ENCODE measurements at regions not wholly inside any gene's neighbourhood (a gene's known extent, or its start where the extent isn't known, plus 50 kb on each side); places are given as distances from the start of the nearest gene placed in this dataset.

DNA sequence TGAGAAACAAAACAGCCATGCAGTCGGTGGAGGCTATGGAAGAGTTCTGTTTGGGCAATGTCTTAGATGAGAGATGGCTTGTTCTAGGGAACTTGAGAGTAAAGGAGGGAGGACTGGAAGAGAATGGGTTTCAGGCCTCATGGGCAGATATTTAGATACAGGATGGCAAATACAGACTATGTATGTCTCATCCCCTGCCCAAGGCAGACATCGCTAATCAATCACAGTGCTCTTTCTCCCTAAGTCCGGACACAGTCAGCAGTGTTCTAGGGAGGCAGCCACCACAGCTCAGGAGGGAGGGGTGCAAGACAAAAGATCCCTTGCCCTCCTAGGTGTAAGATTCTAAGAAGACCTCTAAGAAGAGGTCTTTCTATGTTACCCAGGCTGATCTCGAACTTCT is 159.3 kb upstream of the TLE3 start:
- TF ChIP-seq POLR2A (IDR thresholded peaks at IDR 0.05; ENCODE audit: low read depth, low read length), result no peak
- no peak for TF ChIP-seq TAF1 (IDR thresholded peaks at IDR 0.05; ENCODE audit: low read depth, low read length)
- TF ChIP-seq SPI1 (IDR thresholded peaks at IDR 0.05; ENCODE audit: low read depth, low read length), result no peak
- no peak for TF ChIP-seq POLR2AphosphoS5 (IDR thresholded peaks at IDR 0.05; ENCODE audit: low read depth, low read length)
- TF ChIP-seq PAX5 (IDR thresholded peaks at IDR 0.05; ENCODE audit: insufficient read depth, low read length, severe bottlenecking), result no peak
- no peak for TF ChIP-seq POU2F2 (IDR thresholded peaks at IDR 0.05; ENCODE audit: low read depth, low read length)
- FAIRE-seq, result no peak
- no peak for DNase-seq (ENCODE audit: insufficient read length, low spot score)

DNA sequence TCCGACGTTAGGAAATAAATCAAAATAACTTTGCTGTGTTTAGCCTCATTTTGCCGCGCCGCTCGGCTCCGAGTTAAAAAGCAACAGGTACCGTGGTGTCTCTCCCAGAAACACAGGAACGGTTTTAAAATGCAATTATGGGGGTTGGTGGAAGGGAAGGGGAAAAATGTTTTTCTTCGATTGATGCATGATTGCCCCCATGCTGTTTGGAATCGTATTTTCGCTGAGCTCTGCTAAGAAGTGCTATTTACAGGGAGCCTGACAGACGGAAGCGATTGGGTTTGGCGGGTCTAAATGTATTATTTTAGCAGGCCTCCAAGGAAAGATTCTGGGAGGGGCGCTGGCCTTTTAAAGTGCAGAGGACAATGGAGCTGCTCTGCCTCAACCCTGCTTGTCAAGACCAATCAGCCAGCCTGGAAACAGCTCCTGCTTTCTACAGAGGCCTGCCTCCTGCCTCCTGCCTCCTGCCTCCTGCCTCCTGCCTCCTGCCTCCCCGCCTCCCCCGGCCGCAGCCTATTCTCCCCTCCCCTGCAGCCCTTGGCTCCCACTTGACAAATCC is 156.7 kb upstream of the TLE3 start:
- FAIRE-seq (no peak), DNase-seq (ENCODE audit: insufficient read length, low spot score) (no peak)
- no peak for TF ChIP-seq SPI1 (IDR thresholded peaks at IDR 0.05; ENCODE audit: low read depth, low read length)
- TF ChIP-seq POLR2A (IDR thresholded peaks at IDR 0.05; ENCODE audit: low read depth, low read length), result no peak
- no peak for TF ChIP-seq TAF1 (IDR thresholded peaks at IDR 0.05; ENCODE audit: low read depth, low read length)
- no peak for TF ChIP-seq POU2F2 (IDR thresholded peaks at IDR 0.05; ENCODE audit: low read depth, low read length)
- TF ChIP-seq POLR2AphosphoS5 (IDR thresholded peaks at IDR 0.05; ENCODE audit: low read depth, low read length), result no peak
- TF ChIP-seq PAX5 (IDR thresholded peaks at IDR 0.05; ENCODE audit: insufficient read depth, low read length, severe bottlenecking), result no peak

DNA sequence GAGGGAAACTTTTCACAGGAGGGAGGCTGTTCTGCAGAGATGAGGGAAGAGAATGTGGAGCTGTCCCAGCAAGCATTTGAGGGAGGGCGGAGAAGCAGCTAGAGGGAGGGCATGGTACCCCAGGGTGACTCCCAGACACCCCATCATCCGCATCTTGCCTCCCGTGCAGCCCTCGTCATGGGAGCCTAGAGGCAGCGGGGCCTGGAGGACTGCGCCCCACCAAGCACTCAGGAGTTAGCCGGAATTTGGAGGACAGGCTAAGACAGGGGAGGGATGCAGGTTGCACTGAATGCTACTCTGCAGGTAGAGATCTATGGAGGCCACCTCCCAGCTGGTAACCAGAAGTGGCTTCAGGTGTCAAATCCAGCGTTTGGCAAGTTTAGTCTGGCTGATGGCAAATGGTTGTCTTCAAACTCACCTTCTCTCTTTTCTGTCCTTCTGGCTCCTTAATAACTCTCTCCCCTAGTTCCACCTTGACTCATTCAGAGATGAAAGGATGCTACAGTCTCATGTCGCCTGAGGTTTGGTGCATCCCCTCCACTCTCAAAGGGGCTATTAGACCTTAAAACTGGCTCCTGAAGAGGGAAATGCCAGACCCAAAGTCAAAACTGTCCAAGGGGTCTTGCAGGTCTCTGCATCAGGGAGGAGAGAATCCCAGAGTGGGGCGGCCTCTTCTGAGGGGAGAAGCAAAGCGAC is 155.9 kb upstream of the TLE3 start:
- FAIRE-seq, result no peak

DNA sequence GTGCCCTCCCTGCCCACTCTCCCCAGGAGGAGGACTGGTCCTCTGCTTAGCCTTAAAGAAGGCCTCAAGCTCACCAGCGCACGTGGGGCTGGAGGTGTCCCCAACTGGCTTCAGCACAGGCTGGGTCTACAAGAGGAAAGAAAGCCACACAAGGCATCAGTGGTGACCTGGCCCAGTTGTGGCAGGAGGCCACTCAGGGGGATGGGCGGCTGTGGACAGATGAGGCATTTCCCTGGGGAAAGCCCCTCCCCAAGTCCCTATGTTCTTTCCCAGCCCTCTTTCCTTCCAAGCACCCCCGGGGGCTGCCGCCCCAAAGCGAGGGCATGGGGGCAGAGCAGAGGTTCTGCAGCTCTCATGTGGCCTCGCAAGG is 155.2 kb upstream of the TLE3 start:
- FAIRE-seq (no peak), DNase-seq (ENCODE audit: insufficient read length, low spot score) (no peak)
- TF ChIP-seq POLR2A (IDR thresholded peaks at IDR 0.05; ENCODE audit: low read depth, low read length) (no peak), TAF1 (IDR thresholded peaks at IDR 0.05; ENCODE audit: low read depth, low read length) (no peak), POU2F2 (IDR thresholded peaks at IDR 0.05; ENCODE audit: low read depth, low read length) (no peak), PAX5 (IDR thresholded peaks at IDR 0.05; ENCODE audit: insufficient read depth, low read length, severe bottlenecking) (no peak), POLR2AphosphoS5 (IDR thresholded peaks at IDR 0.05; ENCODE audit: low read depth, low read length) (no peak), SPI1 (IDR thresholded peaks at IDR 0.05; ENCODE audit: low read depth, low read length) (no peak)

More for the DNA sequence above, 155.9 kb upstream of the TLE3 start:
- TF ChIP-seq POU2F2 (IDR thresholded peaks at IDR 0.05; ENCODE audit: low read depth, low read length), result no peak
- no peak for TF ChIP-seq PAX5 (IDR thresholded peaks at IDR 0.05; ENCODE audit: insufficient read depth, low read length, severe bottlenecking)
- no peak for TF ChIP-seq TAF1 (IDR thresholded peaks at IDR 0.05; ENCODE audit: low read depth, low read length)
- TF ChIP-seq SPI1 (IDR thresholded peaks at IDR 0.05; ENCODE audit: low read depth, low read length), result no peak
- TF ChIP-seq POLR2AphosphoS5 (IDR thresholded peaks at IDR 0.05; ENCODE audit: low read depth, low read length), result no peak
- TF ChIP-seq POLR2A (IDR thresholded peaks at IDR 0.05; ENCODE audit: low read depth, low read length), result no peak
- DNase-seq (ENCODE audit: insufficient read length, low spot score), result no peak

DNA sequence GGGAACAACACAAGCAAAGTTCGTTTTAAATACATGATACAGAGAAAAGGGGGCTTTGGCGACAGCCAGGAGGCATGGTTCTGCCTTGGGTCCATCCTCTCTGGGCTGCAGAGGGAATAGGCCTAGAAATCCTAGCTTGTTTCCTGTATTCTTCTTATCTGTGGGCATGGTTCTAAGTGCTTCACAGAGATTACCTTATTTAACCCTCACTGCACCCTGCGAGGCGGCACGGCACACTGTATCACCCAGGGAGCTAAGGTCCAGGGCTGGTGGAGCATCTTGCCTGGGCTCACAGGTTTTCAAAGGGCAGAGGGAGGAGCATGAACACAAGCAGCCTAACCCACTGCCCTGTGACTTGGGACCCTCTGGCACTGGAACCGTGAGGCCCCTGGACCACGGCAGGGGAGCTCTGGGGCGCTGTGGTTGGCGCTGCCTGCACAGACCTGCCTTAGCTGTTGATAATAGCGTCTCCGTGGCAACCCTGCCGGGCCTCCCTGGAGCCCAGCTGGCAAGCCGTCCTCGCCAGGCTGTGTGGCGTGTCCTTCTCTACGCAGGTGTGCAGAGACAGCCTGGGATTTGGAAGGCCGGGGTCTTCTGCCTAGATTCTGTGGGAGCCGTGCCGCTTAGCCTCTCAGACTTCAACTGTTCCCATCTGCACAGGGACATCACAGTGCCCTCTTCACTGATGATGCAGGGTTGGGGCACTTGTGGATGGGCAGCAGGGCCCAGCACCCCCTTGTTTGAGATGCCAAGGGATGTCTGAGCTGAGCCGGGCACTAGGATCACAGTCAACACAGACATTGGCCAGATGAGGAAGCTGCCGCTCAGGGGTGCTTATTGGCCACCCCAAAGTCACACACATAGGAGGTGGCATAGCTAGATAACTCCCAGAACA is 154.6 kb upstream of the TLE3 start:
- FAIRE-seq, result no peak
- no peak for TF ChIP-seq POLR2A (IDR thresholded peaks at IDR 0.05; ENCODE audit: low read depth, low read length)
- TF ChIP-seq SPI1 (IDR thresholded peaks at IDR 0.05; ENCODE audit: low read depth, low read length), result no peak
- no peak for TF ChIP-seq POLR2AphosphoS5 (IDR thresholded peaks at IDR 0.05; ENCODE audit: low read depth, low read length)
- no peak for TF ChIP-seq POU2F2 (IDR thresholded peaks at IDR 0.05; ENCODE audit: low read depth, low read length)
- TF ChIP-seq TAF1 (IDR thresholded peaks at IDR 0.05; ENCODE audit: low read depth, low read length), result no peak
- no peak for TF ChIP-seq PAX5 (IDR thresholded peaks at IDR 0.05; ENCODE audit: insufficient read depth, low read length, severe bottlenecking)
- no peak for DNase-seq (ENCODE audit: insufficient read length, low spot score)

DNA sequence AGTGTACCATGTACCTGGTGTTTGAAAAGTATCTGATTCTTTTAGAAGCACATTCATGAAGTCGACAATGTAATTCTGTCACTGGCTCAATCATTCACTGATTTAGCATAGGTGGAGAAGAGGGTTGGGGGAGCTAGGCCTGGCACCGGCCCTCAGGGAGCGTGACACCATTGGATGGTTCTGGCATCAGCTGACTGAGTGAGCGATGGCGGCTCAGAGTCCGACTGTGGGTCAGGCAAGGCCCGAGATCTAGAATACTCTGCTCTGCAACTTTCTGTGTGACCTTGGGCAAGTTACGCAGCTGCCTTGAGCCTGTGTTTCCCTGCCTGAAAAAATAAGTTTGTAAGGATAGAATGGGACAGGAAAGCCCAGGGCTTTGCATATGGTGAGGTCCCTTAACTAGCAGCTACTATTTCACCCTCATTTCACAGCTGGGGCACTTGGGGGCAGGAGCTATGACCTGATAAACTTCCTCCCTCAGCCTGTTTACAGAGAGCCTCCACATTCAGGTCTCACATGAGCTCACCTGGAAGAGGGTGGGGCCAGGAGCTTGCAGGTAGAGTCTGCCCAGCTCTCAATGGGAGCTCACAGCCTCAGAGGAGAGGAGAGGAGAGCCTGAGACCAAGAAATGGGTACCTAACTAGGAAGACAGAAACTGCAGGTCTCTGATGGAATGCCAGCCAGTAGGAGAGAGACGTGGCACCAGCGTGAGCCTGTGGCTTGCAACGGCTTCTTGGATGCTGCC is 153.7 kb upstream of the TLE3 start:
- DNase-seq (ENCODE audit: insufficient read length, low spot score) (no peak), FAIRE-seq (no peak)
- no peak for TF ChIP-seq SPI1 (IDR thresholded peaks at IDR 0.05; ENCODE audit: low read depth, low read length)
- TF ChIP-seq POLR2A (IDR thresholded peaks at IDR 0.05; ENCODE audit: low read depth, low read length), result no peak
- TF ChIP-seq POLR2AphosphoS5 (IDR thresholded peaks at IDR 0.05; ENCODE audit: low read depth, low read length), result no peak
- TF ChIP-seq PAX5 (IDR thresholded peaks at IDR 0.05; ENCODE audit: insufficient read depth, low read length, severe bottlenecking), result no peak
- no peak for TF ChIP-seq TAF1 (IDR thresholded peaks at IDR 0.05; ENCODE audit: low read depth, low read length)

DNA sequence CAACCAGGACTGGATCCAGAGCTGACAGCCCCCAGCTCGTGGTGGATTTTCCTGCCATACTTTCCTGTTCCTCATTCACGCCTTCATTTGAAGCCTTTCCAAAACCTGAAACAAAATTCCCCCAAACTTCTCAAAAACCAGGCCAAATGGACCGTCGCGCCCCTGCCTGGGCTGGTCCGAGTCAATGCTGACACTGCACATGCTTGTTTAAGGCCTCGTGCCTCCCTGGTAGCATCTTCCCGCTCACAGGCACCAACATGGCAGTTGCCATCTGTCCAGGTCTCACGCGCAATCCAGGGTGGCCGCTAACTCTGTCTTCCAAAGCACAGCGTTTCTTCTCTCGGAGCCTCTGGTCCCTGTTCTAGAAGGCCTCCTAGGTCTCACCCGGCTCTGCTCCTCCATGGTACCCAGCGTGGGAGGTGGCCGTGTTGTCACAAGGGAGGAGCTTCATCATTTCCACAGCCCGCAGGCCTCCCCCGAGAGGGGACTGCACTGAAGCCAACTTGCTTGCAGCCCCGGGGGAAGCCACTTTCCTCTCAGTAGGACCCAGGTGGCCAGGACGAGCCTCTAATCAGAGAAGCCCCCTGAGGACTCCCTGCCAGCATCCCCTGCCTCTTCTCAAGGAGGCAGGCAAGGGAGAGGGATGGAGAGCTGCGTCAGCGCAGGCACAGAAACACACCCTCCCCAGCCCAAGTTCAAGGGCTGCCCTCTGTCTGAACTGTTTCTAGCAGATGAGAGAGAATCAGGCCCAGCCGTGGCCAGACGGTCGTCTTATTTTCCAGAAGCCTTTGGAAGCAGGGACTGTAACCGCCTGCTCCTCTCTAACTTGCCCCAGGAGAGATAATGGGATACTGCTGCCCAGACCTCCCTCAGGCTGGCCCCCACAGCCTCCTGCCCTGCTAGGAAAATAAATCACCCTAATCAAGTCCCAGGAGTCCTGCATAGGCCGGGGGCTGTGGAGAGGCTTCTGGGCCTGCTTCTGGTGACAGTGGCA is 152.8 kb upstream of the TLE3 start:
- TF ChIP-seq TAF1 (IDR thresholded peaks at IDR 0.05; ENCODE audit: low read depth, low read length) (no peak), PAX5 (IDR thresholded peaks at IDR 0.05; ENCODE audit: insufficient read depth, low read length, severe bottlenecking) (no peak), POLR2AphosphoS5 (IDR thresholded peaks at IDR 0.05; ENCODE audit: low read depth, low read length) (no peak), SPI1 (IDR thresholded peaks at IDR 0.05; ENCODE audit: low read depth, low read length) (no peak), POU2F2 (IDR thresholded peaks at IDR 0.05; ENCODE audit: low read depth, low read length) (no peak), POLR2A (IDR thresholded peaks at IDR 0.05; ENCODE audit: low read depth, low read length) (no peak)
- DNase-seq (ENCODE audit: insufficient read length, low spot score) (no peak), FAIRE-seq (no peak)

DNA sequence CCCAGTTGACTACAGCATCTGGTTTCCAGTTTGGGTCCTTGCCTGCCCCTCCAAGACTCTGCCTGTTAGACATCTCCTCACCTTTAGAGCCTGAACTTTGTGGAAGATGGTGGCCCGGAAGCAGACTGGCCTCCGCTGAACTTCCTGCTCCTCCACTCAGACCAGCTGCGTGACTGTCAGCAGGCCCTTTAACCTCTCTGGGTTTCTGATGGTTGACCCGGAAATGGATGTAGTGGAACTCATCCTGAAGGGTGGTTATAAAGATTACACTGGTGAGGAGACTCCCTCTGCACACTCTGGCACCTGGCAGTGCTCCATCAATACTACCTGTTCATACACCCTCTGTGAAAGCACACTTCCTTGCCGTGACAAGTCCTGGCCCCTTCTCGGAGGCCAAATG is 151.9 kb upstream of the TLE3 start:
- no peak for FAIRE-seq
- TF ChIP-seq POU2F2 (IDR thresholded peaks at IDR 0.05; ENCODE audit: low read depth, low read length), result no peak
- no peak for TF ChIP-seq POLR2AphosphoS5 (IDR thresholded peaks at IDR 0.05; ENCODE audit: low read depth, low read length)
- no peak for TF ChIP-seq PAX5 (IDR thresholded peaks at IDR 0.05; ENCODE audit: insufficient read depth, low read length, severe bottlenecking)

More for the DNA sequence above, 151.9 kb upstream of the TLE3 start:
- no peak for DNase-seq (ENCODE audit: insufficient read length, low spot score)

All from GM12891 (cell line).